Sigmoid colon (tissue), 4 donors: ENCODE measurements at regions not wholly inside any gene's neighbourhood (a gene's known extent, or its start where the extent isn't known, plus 50 kb on each side); places are given as distances from the start of the nearest gene placed in this dataset.

Source experiments
- CTCF ChIP-seq, 4 experiments: fragments of 450-650 bp in 3 of 4; fragments of 200-600 bp in 1 of 4; IDR thresholded peaks; one replicate each; pipeline ENCODE4 v1.5.1; 2016 to 2019; ENCODE audit warnings: antibody characterized with exemption in 4 of 4, mild to moderate bottlenecking in 3 of 4, moderate library complexity in 2 of 4
- EP300 ChIP-seq, 4 donors: sonication (generic); formaldehyde crosslinking; IDR thresholded peaks; one replicate each; pipeline ENCODE4 v1.6.1; 2017; ENCODE audit warnings: antibody characterized with exemption in 4 of 4
- POLR2A ChIP-seq, 2 donors: fragments of 450-650 bp; IDR thresholded peaks; one replicate each; pipeline ENCODE4 v1.6.1; 2016; ENCODE audit warnings: antibody characterized with exemption in 2 of 2, mild to moderate bottlenecking in 2 of 2, moderate library complexity in 2 of 2

GRCh38 chr2:217711188-217711587, 291.6 kb downstream of the TNS1 start:
- TF ChIP-seq CTCF (IDR thresholded peaks at IDR 0.05) (no peak), POLR2A (IDR thresholded peaks at IDR 0.05) (no peak), EP300 (IDR thresholded peaks at IDR 0.05) (no peak)
